Adrenal gland (tissue), 9 donors: ENCODE measurements at regions not wholly inside any gene's neighbourhood (a gene's known extent, or its start where the extent isn't known, plus 50 kb on each side); places are given as distances from the start of the nearest gene placed in this dataset.

Experiments
- DNase-seq, 7 donors: peaks; one replicate each; pipeline ENCODE4 v3.0.0-alpha.2; 2019 to 2020
- H3K27ac ChIP-seq, 5 donors: fragments of 200-600 bp; sonication (generic) in 4 of 5; 1 replicate in 3 of 5; 2 replicates in 2 of 5; pipeline versions ENCODE4 v1.5.1 to v1.8.0; 2016 to 2020; ENCODE audit warnings: mild to moderate bottlenecking in 1 of 5
- H3K27me3 ChIP-seq: fragments of 200-600 bp; 2 replicates; pipeline ENCODE4 v1.8.0; 2021
- H3K36me3 ChIP-seq, 2 donors: fragments of 200-600 bp; replicated peaks in 1 of 2; 1 replicate in 1 of 2; 2 replicates in 1 of 2; pipeline versions ENCODE4 v1.5.1 to v1.8.0; 2018 to 2022
- H3K4me1 ChIP-seq, 2 donors: fragments of 200-600 bp; replicated peaks in 1 of 2; 1 replicate in 1 of 2; 2 replicates in 1 of 2; pipeline versions ENCODE4 v1.5.1 to v1.8.0; 2018 to 2021
- H3K4me3 ChIP-seq, 4 donors: fragments of 200-600 bp; sonication (generic) in 3 of 4; one replicate each; pipeline ENCODE4 v1.5.1; 2016 to 2018
- H3K9me3 ChIP-seq, 3 donors: fragments of 200-600 bp; sonication (generic) in 1 of 3; replicated peaks in 1 of 3; 1 replicate in 2 of 3; 2 replicates in 1 of 3; pipeline versions ENCODE4 v1.5.1 to v1.8.0; 2016 to 2021
- POLR2A ChIP-seq, 2 donors: fragments of 450-650 bp; IDR thresholded peaks; one replicate each; pipeline ENCODE4 v1.6.1; 2017; ENCODE audit warnings: antibody characterized with exemption in 2 of 2, mild to moderate bottlenecking in 2 of 2, moderate library complexity in 1 of 2
- WGBS, 4 donors: extraction: QIAGEN DNeasy Blood & Tissue Kit in 2 of 4; methylation state at CpG; one replicate each; pipeline versions ENCODE4 v1.1.5 to v1.1.7; 2013 to 2017; 5-methylcytosine and 5-hydroxymethylcytosine counted together
- intact Hi-C, 2 donors: fragments of 100-400 bp; cut with DNase I; formaldehyde crosslinking; loops; one replicate each; pipeline versions ENCODE4 v1.14.1 to v1.15.0; 2022 to 2023
- TF ChIP-seq, protein P1 (sequence below), 6 experiments: fragments of 450-650 bp in 4 of 6; fragments of 200-600 bp in 2 of 6; sonication (generic) in 1 of 6; IDR thresholded peaks; 1 replicate in 5 of 6; 2 replicates in 1 of 6; pipeline versions ENCODE4 v1.5.1 to v1.8.0; 2016 to 2021; ENCODE audit warnings: antibody characterized with exemption in 6 of 6, mild to moderate bottlenecking in 2 of 6, moderate library complexity in 1 of 6
- donor health status: healthy with polysubstance abuse.
- donor health status: Bipolar disorder and iron deficiency.
- donor health status: DM: yes; HTN: yes; CAD: no.
- donor health status: DM: no; HTN: no; CAD: no.
- donor health status: DM: no; HTN: no; CAD: no.

GRCh38 chr5:98583586-98583985 lies 189.9 kb upstream of the RGMB start:
- Histone ChIP-seq H3K4me3 (no peak overlapping the region), H3K36me3 (no peaks in the 10 kb centered on the region), H3K27ac (no peak overlapping the region), H3K27me3 (no peaks in the 10 kb centered on the region), H3K9me3 (no peaks in the 10 kb centered on the region), H3K4me1 (peaks cover 4 to 6% of the 10 kb centered on the region in 2 donors)
- 79 to 94% (median 82%) methylated on average over 2 of the region's 2 CpGs for WGBS, 4 donors
- intact Hi-C loops = no loop called here
- TF ChIP-seq POLR2A (IDR thresholded peaks at IDR 0.05) = no peak
- TF ChIP-seq, protein P1, sequence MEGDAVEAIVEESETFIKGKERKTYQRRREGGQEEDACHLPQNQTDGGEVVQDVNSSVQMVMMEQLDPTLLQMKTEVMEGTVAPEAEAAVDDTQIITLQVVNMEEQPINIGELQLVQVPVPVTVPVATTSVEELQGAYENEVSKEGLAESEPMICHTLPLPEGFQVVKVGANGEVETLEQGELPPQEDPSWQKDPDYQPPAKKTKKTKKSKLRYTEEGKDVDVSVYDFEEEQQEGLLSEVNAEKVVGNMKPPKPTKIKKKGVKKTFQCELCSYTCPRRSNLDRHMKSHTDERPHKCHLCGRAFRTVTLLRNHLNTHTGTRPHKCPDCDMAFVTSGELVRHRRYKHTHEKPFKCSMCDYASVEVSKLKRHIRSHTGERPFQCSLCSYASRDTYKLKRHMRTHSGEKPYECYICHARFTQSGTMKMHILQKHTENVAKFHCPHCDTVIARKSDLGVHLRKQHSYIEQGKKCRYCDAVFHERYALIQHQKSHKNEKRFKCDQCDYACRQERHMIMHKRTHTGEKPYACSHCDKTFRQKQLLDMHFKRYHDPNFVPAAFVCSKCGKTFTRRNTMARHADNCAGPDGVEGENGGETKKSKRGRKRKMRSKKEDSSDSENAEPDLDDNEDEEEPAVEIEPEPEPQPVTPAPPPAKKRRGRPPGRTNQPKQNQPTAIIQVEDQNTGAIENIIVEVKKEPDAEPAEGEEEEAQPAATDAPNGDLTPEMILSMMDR (IDR thresholded peaks at IDR 0.05) = no peak
- no peak for DNase-seq

GRCh38 chr5:98585661-98586310 lies 187.7 kb upstream of the RGMB start:
- intact Hi-C loops = no loop called here
- peaks cover 4 to 6% of the 10 kb centered on the region in 2 donors for H3K4me1 ChIP-seq
- no peaks in the 10 kb centered on the region for H3K9me3 ChIP-seq
- TF ChIP-seq, protein P1 (IDR thresholded peaks at IDR 0.05) = no peak
- TF ChIP-seq POLR2A (IDR thresholded peaks at IDR 0.05) = no peak
- 78 to 84% (median 80%) methylated on average over 3 of the region's 3 CpGs for WGBS, 4 donors
- no peaks in the 10 kb centered on the region for H3K36me3 ChIP-seq
- no peak overlapping the region for H3K27ac ChIP-seq
- no peaks in the 10 kb centered on the region for H3K27me3 ChIP-seq
- H3K4me3 ChIP-seq = no peak overlapping the region
- DNase-seq = no peak

DNA sequence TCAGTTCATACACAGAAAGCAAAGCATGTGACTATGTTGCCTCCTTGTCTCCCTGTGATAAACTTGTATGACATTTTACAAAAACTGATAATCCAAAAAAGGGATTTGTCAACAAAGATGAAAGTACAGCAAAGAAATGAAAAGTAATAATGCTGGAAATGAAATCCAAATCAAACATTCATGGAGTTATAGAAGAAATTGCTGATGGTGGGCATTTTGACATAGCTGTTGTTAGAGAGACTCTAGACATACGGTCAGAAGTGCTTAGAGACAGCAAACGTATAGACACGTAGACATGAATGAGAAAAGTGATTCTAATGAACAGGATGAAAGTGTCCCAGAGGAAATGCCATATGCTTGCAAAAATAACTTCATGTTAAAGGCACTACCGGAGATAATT lies 186.9 kb upstream of the RGMB start:
- no peak for TF ChIP-seq POLR2A (IDR thresholded peaks at IDR 0.05)
- TF ChIP-seq, protein P1 (IDR thresholded peaks at IDR 0.05) = no peak
- Histone ChIP-seq H3K36me3 (no peaks in the 10 kb centered on the region), H3K27ac (no peak overlapping the region), H3K4me3 (no peak overlapping the region), H3K4me1 (peaks cover 4 to 6% of the 10 kb centered on the region in 2 donors), H3K27me3 (no peaks in the 10 kb centered on the region), H3K9me3 (no peaks in the 10 kb centered on the region)
- 47 to 51% (median 50%) methylated on average over 4 of the region's 4 CpGs for WGBS, 4 donors
- DNase-seq = no peak
- intact Hi-C loops = no loop called here

DNA sequence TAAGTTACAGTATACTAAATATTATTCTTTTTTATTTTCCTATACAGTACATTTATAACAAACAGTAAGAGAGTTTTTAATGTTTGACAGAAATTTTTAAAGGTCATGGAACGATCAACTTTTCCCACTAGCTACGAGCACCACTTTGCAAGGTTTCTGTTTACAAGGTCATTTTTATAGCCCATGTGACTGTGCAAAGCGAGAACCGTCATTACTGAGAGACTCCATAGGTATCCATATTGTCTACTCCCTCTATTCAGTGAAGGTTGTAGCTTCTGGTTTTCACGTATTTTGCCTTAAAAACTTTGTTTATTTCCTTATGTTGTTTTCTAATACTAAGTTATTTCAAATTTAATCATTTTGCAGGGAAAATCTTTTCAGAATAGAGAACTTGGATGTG lies 186.3 kb upstream of the RGMB start:
- H3K4me3 ChIP-seq = no peak overlapping the region
- H3K4me1 ChIP-seq = peaks cover 4 to 6% of the 10 kb centered on the region in 2 donors
- TF ChIP-seq POLR2A (IDR thresholded peaks at IDR 0.05) = no peak
- TF ChIP-seq, protein P1 (IDR thresholded peaks at IDR 0.05) = no peak
- no peaks in the 10 kb centered on the region for H3K27me3 ChIP-seq
- DNase-seq = peak in 1 of 7 donors; percentile 13
- intact Hi-C loops = no loop called here
- no peaks in the 10 kb centered on the region for H3K36me3 ChIP-seq
- no peak overlapping the region for H3K27ac ChIP-seq
- no peaks in the 10 kb centered on the region for H3K9me3 ChIP-seq
- 42 to 52% (median 47%) methylated on average over 5 of the region's 5 CpGs for WGBS, 4 donors
